OCI-M1 (cell line): ENCODE measurements at regions not wholly inside any gene's neighbourhood (a gene's known extent, or its start where the extent isn't known, plus 50 kb on each side); places are given as distances from the start of the nearest gene placed in this dataset.
"Not testable (repeated sequence)": the region's sequence is repeated elsewhere in the genome, so short reads cannot be mapped to it uniquely, and the experiment has no call there.

Experiments
- DNase-seq: peaks from one replicate; lab custom pipeline; 2025; lab: John Stamatoyannopoulos, UW

- DNase-seq: not testable (repeated sequence)
Observed at GRCh38 chr4:55696424-55696823, 60.3 kb upstream of the NMU start.

- no peak for DNase-seq
Observed at GRCh38 chr4:55706541-55706940, 70.4 kb upstream of the NMU start.

- no peak for DNase-seq
Observed at GRCh38 chr4:55707507-55707906, 71.4 kb upstream of the NMU start.

GRCh38 chr4:55707991-55708390, 71.9 kb upstream of the NMU start:
- not testable (repeated sequence) for DNase-seq

- DNase-seq: not testable (repeated sequence)
Observed at GRCh38 chr4:55712835-55713234, 76.7 kb upstream of the NMU start.

- peak; percentile 66 for DNase-seq
Observed at GRCh38 chr4:55721651-55722050, 85.6 kb upstream of the NMU start.

- DNase-seq: no peak
Observed at GRCh38 chr4:55722132-55722531, 86.0 kb upstream of the NMU start.

GRCh38 chr4:55723403-55723802, 87.3 kb upstream of the NMU start:
- DNase-seq: peak; percentile 23

- no peak for DNase-seq
Observed at GRCh38 chr4:55725057-55725456, 89.0 kb upstream of the NMU start.

- peak; percentile 21 for DNase-seq
Observed at GRCh38 chr4:55727746-55728145, 91.6 kb upstream of the NMU start.

GRCh38 chr4:55729351-55730279, 90.0 kb upstream of the EXOC1L start:
- DNase-seq: peak; percentile 97

- DNase-seq: peak; percentile 90
Observed at GRCh38 chr4:55730280-55730931, 89.2 kb upstream of the EXOC1L start.

- peak; percentile 51 for DNase-seq
Observed at GRCh38 chr4:55731959-55732358, 87.6 kb upstream of the EXOC1L start.

- no peak for DNase-seq
Observed at GRCh38 chr4:55732864-55733263, 86.7 kb upstream of the EXOC1L start.

- peak; percentile 87 for DNase-seq
Observed at GRCh38 chr4:55733932-55734331, 85.7 kb upstream of the EXOC1L start.

- peak; percentile 74 for DNase-seq
Observed at GRCh38 chr4:55736605-55737183, 82.9 kb upstream of the EXOC1L start.

GRCh38 chr4:55742655-55743202, 76.9 kb upstream of the EXOC1L start:
- peak; percentile 68 for DNase-seq

GRCh38 chr4:55744369-55744768, 75.2 kb upstream of the EXOC1L start:
- no peak for DNase-seq

- no peak for DNase-seq
Observed at GRCh38 chr4:55745014-55745413, 74.6 kb upstream of the EXOC1L start.

- no peak for DNase-seq
Observed at GRCh38 chr4:55747793-55748192, 71.8 kb upstream of the EXOC1L start.

- DNase-seq: no peak
Observed at GRCh38 chr4:55749666-55750065, 69.9 kb upstream of the EXOC1L start.

GRCh38 chr4:55752810-55753209, 66.8 kb upstream of the EXOC1L start:
- DNase-seq: no peak

- DNase-seq: no peak
Observed at GRCh38 chr4:55753856-55754255, 65.7 kb upstream of the EXOC1L start.
